Activated naive CD4-positive, alpha-beta T cell treated with anti-CD3 and anti-CD28 coated beads, Interleukin-2, amount 50 U/mL, for 24 hours (primary cell): ENCODE measurements at regions not wholly inside any gene's neighbourhood (a gene's known extent, or its start where the extent isn't known, plus 50 kb on each side); places are given as distances from the start of the nearest gene placed in this dataset.

Source experiments
- H3K27ac Mint-ChIP-seq: one replicate; pipeline ENCODE4 v1.8.0; 2021; ENCODE audit warnings: mild to moderate bottlenecking, mixed read lengths
- H3K27me3 Mint-ChIP-seq: one replicate; pipeline ENCODE4 v1.8.0; 2021; ENCODE audit warnings: mixed read lengths
- H3K36me3 Mint-ChIP-seq: one replicate; pipeline ENCODE4 v1.8.0; 2021; ENCODE audit warnings: mixed read lengths
- H3K4me1 Mint-ChIP-seq: one replicate; pipeline ENCODE4 v1.8.0; 2021; ENCODE audit warnings: mixed read lengths
- H3K4me3 Mint-ChIP-seq: one replicate; pipeline ENCODE4 v1.8.0; 2021; ENCODE audit warnings: mild to moderate bottlenecking, mixed read lengths
- H3K9me3 Mint-ChIP-seq: one replicate; pipeline ENCODE4 v1.8.0; 2021; ENCODE audit warnings: mixed read lengths

- Mint-ChIP-seq H3K36me3 (no peaks in the 10 kb centered on the region), H3K4me3 (no peak overlapping the region), H3K27me3 (no peaks in the 10 kb centered on the region), H3K27ac (no peak overlapping the region), H3K9me3 (peaks cover 12% of the 10 kb centered on the region), H3K4me1 (no peaks in the 10 kb centered on the region)
Observed at GRCh38 chr11:27783701-27784355, 83.6 kb upstream of the BDNF start.

DNA sequence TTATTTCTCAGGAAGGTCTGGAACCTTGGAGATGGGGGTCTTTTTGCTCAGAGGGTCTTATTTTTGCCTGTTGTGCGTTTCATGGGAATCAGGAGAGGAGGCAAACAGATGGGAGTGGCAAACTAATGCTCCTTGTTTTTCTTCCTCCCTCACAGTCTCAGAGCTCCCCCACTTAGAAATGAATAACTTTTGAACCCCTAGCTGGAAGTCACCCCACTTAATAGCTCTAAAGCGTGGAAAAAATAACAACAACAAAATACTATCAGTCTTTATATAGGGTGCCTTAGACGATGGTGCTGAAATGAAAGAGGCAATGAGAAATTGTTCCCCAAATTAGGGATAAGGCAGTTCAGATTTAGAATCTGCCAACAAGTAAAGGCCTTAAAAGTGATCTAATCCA lies 76.8 kb upstream of the BDNF start:
- no peaks in the 10 kb centered on the region for H3K4me1 Mint-ChIP-seq
- no peaks in the 10 kb centered on the region for H3K36me3 Mint-ChIP-seq
- peaks cover 12% of the 10 kb centered on the region for H3K9me3 Mint-ChIP-seq
- no peak overlapping the region for H3K27ac Mint-ChIP-seq
- no peaks in the 10 kb centered on the region for H3K27me3 Mint-ChIP-seq
- H3K4me3 Mint-ChIP-seq: no peak overlapping the region

DNA sequence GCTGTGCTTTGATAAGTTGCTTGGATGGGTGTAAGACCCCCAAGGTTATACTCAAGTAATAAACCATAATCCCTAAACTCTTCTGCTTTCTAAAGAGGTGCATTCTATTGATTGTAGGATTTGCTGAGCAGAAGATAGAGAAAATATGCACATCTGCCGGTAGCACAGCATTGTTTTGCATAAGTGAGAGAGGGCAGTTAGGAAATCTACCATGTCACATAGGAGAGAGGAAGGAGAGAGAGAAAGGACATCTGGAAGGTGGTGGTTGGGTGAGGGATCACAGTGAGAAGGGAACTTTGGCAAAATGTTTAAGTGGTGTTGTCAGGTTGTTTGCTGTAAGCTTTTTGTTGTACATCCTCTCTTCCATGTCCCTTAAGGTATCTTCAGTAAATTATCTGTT lies 73.6 kb upstream of the BDNF start:
- Mint-ChIP-seq H3K4me1 (no peaks in the 10 kb centered on the region), H3K27me3 (no peaks in the 10 kb centered on the region), H3K4me3 (no peak overlapping the region), H3K9me3 (no peaks in the 10 kb centered on the region), H3K27ac (no peak overlapping the region), H3K36me3 (no peaks in the 10 kb centered on the region)

GRCh38 chr11:27771516-27771915 lies 71.3 kb upstream of the BDNF start:
- Mint-ChIP-seq H3K27me3 (no peaks in the 10 kb centered on the region), H3K36me3 (no peaks in the 10 kb centered on the region), H3K27ac (no peak overlapping the region), H3K9me3 (no peaks in the 10 kb centered on the region), H3K4me1 (no peaks in the 10 kb centered on the region), H3K4me3 (no peak overlapping the region)

DNA sequence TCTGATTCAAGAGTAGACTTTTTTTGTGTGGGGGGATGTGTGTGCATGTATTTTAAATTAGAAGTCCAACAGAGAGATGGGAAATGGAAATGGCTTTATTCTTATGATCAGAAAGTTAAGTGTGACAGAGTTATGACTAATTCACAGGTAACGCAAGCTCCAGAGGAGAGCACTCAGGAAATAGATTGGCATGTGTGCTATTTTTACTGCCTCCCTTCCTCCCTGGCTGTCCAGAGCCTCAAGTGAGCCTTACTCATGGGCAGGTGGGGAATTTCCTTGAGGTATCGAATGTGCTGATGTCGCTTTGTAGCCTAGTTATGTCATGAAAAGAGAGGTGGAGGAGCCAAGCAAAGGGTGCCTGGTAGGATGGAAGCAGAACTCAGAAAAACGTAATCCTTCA lies 70.3 kb upstream of the BDNF start:
- no peaks in the 10 kb centered on the region for H3K4me1 Mint-ChIP-seq
- H3K4me3 Mint-ChIP-seq: no peak overlapping the region
- H3K36me3 Mint-ChIP-seq: no peaks in the 10 kb centered on the region
- no peaks in the 10 kb centered on the region for H3K9me3 Mint-ChIP-seq
- no peaks in the 10 kb centered on the region for H3K27me3 Mint-ChIP-seq
- no peak overlapping the region for H3K27ac Mint-ChIP-seq

DNA sequence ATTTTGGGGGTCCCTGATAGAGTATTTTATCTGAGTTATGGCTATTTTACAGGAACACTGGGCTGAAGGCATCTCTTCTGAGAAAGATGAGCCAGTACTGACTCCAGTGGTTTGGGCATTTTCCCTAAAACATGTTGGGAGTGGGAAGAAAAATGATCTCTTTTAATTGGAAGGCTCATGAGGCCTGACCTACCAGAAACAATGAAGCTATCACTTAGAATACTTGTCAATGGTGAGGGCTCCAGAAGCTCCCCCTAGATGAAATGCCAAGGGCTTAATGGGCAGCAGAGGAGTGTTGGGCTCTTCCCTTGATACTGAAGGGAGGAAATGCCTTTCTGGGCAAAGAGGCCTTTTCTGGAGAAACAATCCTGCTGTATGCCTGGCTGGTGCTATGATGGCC lies 63.5 kb upstream of the BDNF start:
- no peaks in the 10 kb centered on the region for H3K4me1 Mint-ChIP-seq
- H3K36me3 Mint-ChIP-seq: no peaks in the 10 kb centered on the region
- peaks cover 1% of the 10 kb centered on the region for H3K27me3 Mint-ChIP-seq
- H3K4me3 Mint-ChIP-seq: no peak overlapping the region
- no peaks in the 10 kb centered on the region for H3K9me3 Mint-ChIP-seq
- H3K27ac Mint-ChIP-seq: no peak overlapping the region

DNA sequence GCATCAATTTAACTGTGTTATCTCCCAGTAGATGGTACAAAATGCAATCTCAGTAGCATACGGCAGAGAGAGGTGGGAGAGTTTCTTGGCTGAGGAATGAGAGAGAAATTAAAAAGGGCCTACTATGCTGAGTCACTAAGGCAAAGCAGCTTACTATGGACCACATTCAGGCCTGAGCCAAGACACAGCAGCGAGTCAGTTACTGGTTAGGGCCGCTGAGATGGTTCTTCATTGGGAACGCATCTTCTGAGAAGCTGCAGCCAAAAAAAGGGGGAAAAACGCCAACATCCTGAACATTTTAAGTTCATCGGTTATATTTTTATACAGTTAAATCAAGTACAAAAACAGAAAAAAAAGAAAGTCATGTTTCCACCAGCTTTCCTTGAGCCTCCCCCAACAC lies 61.1 kb upstream of the BDNF start:
- H3K27ac Mint-ChIP-seq: no peak overlapping the region
- no peaks in the 10 kb centered on the region for H3K9me3 Mint-ChIP-seq
- no peaks in the 10 kb centered on the region for H3K36me3 Mint-ChIP-seq
- peaks cover 1% of the 10 kb centered on the region for H3K27me3 Mint-ChIP-seq
- H3K4me1 Mint-ChIP-seq: no peaks in the 10 kb centered on the region
- no peak overlapping the region for H3K4me3 Mint-ChIP-seq

GRCh38 chr11:27757953-27758352 lies 57.7 kb upstream of the BDNF start:
- H3K4me1 Mint-ChIP-seq: no peaks in the 10 kb centered on the region
- H3K27me3 Mint-ChIP-seq: peaks cover 1% of the 10 kb centered on the region
- no peak overlapping the region for H3K4me3 Mint-ChIP-seq
- no peak overlapping the region for H3K27ac Mint-ChIP-seq
- no peaks in the 10 kb centered on the region for H3K36me3 Mint-ChIP-seq
- no peaks in the 10 kb centered on the region for H3K9me3 Mint-ChIP-seq

- no peaks in the 10 kb centered on the region for H3K9me3 Mint-ChIP-seq
- H3K27me3 Mint-ChIP-seq: no peaks in the 10 kb centered on the region
- no peaks in the 10 kb centered on the region for H3K4me1 Mint-ChIP-seq
- no peak overlapping the region for H3K4me3 Mint-ChIP-seq
- no peak overlapping the region for H3K27ac Mint-ChIP-seq
- no peaks in the 10 kb centered on the region for H3K36me3 Mint-ChIP-seq
Observed at GRCh38 chr11:27754035-27755017, 54.1 kb upstream of the BDNF start.
